ENCODE measurements at regions not wholly inside any gene's neighbourhood (a gene's known extent, or its start where the extent isn't known, plus 50 kb on each side); places are given as distances from the start of the nearest gene placed in this dataset.

DNA sequence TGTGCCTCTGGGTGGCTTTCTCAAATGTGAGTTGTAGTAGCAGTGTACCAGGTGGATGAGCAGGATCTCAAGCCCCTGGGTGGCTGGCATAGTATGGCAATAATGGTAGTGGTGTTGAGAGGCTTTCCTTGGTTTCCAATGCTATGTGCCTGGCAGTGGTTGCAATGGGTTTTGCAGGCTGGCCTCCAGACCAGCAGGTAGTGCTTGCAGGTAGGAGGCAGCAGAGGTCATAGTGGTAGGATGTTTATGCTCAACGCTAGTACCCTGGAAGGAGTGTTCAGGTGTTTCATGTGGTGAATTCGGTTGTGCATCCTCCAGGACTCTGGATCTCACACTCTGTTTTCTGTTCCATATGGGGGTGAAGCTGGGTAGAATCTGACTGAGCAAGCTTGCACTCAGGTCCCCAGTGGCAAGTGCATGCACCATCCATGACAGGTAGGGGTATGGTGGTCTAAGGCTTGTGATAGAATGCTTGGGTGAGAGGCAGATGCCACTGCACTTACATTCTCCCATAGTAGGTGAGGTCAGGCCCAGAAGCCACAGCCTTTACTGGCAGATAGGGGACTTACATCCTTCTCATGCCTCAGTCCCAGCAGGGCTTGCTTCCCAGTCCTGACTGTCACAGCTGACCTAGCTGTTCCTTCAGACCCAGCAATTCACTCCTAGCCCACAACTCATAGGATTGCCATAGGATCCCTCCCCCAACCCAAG, 410.5 kb upstream of the LRRC7 start:
- H3K4me3 ChIP-seq (IDR thresholded peaks at IDR 0.05; ENCODE audit: insufficient read depth, low read depth, low read length): no peak overlapping the region
- no peaks in the 10 kb centered on the region for H4K20me1 ChIP-seq (ENCODE audit: insufficient read depth)
- no peak overlapping the region for H3K27ac ChIP-seq
- H3K4me1 ChIP-seq (ENCODE audit: low read depth, poor library complexity, severe bottlenecking): no peaks in the 10 kb centered on the region
- TF ChIP-seq, protein P1, sequence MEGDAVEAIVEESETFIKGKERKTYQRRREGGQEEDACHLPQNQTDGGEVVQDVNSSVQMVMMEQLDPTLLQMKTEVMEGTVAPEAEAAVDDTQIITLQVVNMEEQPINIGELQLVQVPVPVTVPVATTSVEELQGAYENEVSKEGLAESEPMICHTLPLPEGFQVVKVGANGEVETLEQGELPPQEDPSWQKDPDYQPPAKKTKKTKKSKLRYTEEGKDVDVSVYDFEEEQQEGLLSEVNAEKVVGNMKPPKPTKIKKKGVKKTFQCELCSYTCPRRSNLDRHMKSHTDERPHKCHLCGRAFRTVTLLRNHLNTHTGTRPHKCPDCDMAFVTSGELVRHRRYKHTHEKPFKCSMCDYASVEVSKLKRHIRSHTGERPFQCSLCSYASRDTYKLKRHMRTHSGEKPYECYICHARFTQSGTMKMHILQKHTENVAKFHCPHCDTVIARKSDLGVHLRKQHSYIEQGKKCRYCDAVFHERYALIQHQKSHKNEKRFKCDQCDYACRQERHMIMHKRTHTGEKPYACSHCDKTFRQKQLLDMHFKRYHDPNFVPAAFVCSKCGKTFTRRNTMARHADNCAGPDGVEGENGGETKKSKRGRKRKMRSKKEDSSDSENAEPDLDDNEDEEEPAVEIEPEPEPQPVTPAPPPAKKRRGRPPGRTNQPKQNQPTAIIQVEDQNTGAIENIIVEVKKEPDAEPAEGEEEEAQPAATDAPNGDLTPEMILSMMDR (conservative IDR thresholded peaks at IDR 0.05; ENCODE audit: low read depth, low read length): no peak
- H3K9ac ChIP-seq: no peak overlapping the region
- no peaks in the 10 kb centered on the region for H3K36me3 ChIP-seq (ENCODE audit: insufficient read depth)
- H3K4me2 ChIP-seq: no peak overlapping the region
- H2AFZ ChIP-seq (ENCODE audit: low read depth): no peak overlapping the region
- H3K79me2 ChIP-seq (ENCODE audit: insufficient read depth, low read depth): no peaks in the 10 kb centered on the region
- no peaks in the 10 kb centered on the region for H3K27me3 ChIP-seq (ENCODE audit: insufficient read depth, low read depth)

DNA sequence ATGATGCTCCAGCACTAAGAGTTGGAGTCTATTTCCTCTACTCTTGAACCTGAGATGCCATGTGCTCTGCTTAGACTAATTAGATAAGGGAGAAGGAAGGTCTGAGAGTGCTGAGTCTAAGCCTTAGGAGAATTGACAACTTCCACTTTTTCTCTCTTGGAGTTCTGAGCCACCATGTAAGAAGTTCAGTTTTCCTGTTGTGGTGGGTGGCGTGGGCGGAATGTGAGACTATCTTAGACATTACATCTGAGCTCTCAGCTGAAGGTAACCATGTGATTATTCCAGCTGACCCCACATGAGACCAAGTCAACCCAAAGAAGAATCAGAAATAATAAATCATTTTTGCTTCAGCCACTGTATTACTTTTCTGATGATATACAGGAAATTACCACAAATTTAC, 404.5 kb upstream of the LRRC7 start:
- H3K4me2 ChIP-seq: no peak overlapping the region
- TF ChIP-seq, protein P1 (conservative IDR thresholded peaks at IDR 0.05; ENCODE audit: low read depth, low read length): no peak
- no peak overlapping the region for H3K9ac ChIP-seq

DNA sequence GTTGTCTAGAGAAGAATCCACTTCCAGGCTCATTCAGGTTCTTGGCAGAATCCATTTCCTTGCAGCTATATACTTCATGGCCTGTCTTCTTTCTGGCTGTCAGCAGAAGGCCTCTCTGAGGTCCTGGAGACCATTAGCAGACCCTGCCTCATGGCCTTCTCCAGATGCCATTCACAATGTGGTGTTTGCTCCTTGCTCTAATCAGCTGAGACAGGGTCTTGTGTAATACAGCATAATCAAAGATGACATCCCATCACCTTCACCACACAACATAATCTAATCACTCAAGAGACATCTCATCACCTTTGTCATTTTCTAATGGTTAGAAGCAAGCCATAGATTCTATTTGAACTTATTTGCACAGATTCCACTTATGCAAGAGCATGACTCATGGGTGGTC, 403.9 kb upstream of the LRRC7 start:
- no peak overlapping the region for H3K4me3 ChIP-seq (IDR thresholded peaks at IDR 0.05; ENCODE audit: insufficient read depth, low read depth, low read length)
- H3K36me3 ChIP-seq (ENCODE audit: insufficient read depth): no peaks in the 10 kb centered on the region
- no peaks in the 10 kb centered on the region for H3K27me3 ChIP-seq (ENCODE audit: insufficient read depth, low read depth)
- H3K4me1 ChIP-seq (ENCODE audit: low read depth, poor library complexity, severe bottlenecking): no peaks in the 10 kb centered on the region
- TF ChIP-seq, protein P1 (conservative IDR thresholded peaks at IDR 0.05; ENCODE audit: low read depth, low read length): no peak
- no peak overlapping the region for H3K9ac ChIP-seq
- no peak overlapping the region for H2AFZ ChIP-seq (ENCODE audit: low read depth)
- no peaks in the 10 kb centered on the region for H4K20me1 ChIP-seq (ENCODE audit: insufficient read depth)
- no peak overlapping the region for H3K27ac ChIP-seq
- H3K4me2 ChIP-seq: no peak overlapping the region
- H3K79me2 ChIP-seq (ENCODE audit: insufficient read depth, low read depth): no peaks in the 10 kb centered on the region

More for the DNA sequence above, 404.5 kb upstream of the LRRC7 start:
- no peaks in the 10 kb centered on the region for H3K4me1 ChIP-seq (ENCODE audit: low read depth, poor library complexity, severe bottlenecking)
- no peaks in the 10 kb centered on the region for H3K27me3 ChIP-seq (ENCODE audit: insufficient read depth, low read depth)
- no peak overlapping the region for H2AFZ ChIP-seq (ENCODE audit: low read depth)
- no peaks in the 10 kb centered on the region for H3K36me3 ChIP-seq (ENCODE audit: insufficient read depth)
- no peak overlapping the region for H3K4me3 ChIP-seq (IDR thresholded peaks at IDR 0.05; ENCODE audit: insufficient read depth, low read depth, low read length)
- H3K27ac ChIP-seq: no peak overlapping the region
- no peaks in the 10 kb centered on the region for H3K79me2 ChIP-seq (ENCODE audit: insufficient read depth, low read depth)
- no peaks in the 10 kb centered on the region for H4K20me1 ChIP-seq (ENCODE audit: insufficient read depth)

DNA sequence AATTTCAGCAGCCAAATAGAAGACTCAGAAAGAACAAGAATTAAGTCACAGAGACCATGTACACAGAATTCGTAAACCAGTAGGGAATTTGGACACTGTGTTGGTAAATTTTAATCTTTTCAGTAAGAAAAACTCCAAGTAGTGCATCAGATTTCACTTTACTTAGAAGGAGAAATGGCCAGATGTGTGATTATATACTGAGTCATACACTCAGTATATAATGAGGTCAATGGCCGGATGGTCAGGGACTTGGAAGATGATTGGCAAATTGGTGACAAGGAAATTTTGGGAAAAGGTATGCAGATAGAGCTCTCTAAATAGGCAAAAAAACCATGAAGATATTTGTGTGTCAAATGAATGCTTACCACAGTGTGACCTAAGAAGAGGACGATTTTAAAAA, 399.8 kb upstream of the LRRC7 start:
- H3K4me1 ChIP-seq (ENCODE audit: low read depth, poor library complexity, severe bottlenecking): no peaks in the 10 kb centered on the region
- H3K79me2 ChIP-seq (ENCODE audit: insufficient read depth, low read depth): no peaks in the 10 kb centered on the region
- no peak overlapping the region for H3K27ac ChIP-seq
- H2AFZ ChIP-seq (ENCODE audit: low read depth): no peak overlapping the region
- TF ChIP-seq, protein P1 (conservative IDR thresholded peaks at IDR 0.05; ENCODE audit: low read depth, low read length): no peak
- H3K27me3 ChIP-seq (ENCODE audit: insufficient read depth, low read depth): no peaks in the 10 kb centered on the region
- no peaks in the 10 kb centered on the region for H3K36me3 ChIP-seq (ENCODE audit: insufficient read depth)
- no peak overlapping the region for H3K9ac ChIP-seq
- no peak overlapping the region for H3K4me2 ChIP-seq
- no peaks in the 10 kb centered on the region for H4K20me1 ChIP-seq (ENCODE audit: insufficient read depth)
- H3K4me3 ChIP-seq (IDR thresholded peaks at IDR 0.05; ENCODE audit: insufficient read depth, low read depth, low read length): no peak overlapping the region
